ENCODE measurements at regions not wholly inside any gene's neighbourhood (a gene's known extent, or its start where the extent isn't known, plus 50 kb on each side); places are given as distances from the start of the nearest gene placed in this dataset.

- Histone ChIP-seq H3K14ac (replicated peaks; ENCODE audit: low read depth, low read length) (no peak overlapping the region), H3K9ac (ENCODE audit: low read depth, low read length) (no peak overlapping the region), H4K91ac (ENCODE audit: insufficient read depth, low read depth, low read length) (no peak overlapping the region), H3K79me1 (ENCODE audit: low read depth in 1 of 2, low read length in 2 of 2) (no peaks in the 10 kb centered on the region), H3K27ac (ENCODE audit: insufficient read depth, low read length) (no peak overlapping the region), H2BK20ac (ENCODE audit: low read depth, low read length) (no peak overlapping the region), H3K27me3 (ENCODE audit: control insufficient read depth, insufficient read depth, low read length) (no peaks in the 10 kb centered on the region), H3K4me2 (ENCODE audit: low read depth, low read length) (no peak overlapping the region), H3K18ac (ENCODE audit: low read depth, low read length) (no peak overlapping the region), H2BK15ac (ENCODE audit: low read depth, low read length) (no peak overlapping the region), H3K4me1 (ENCODE audit: control insufficient read depth, insufficient read depth, low read length) (no peaks in the 10 kb centered on the region), H2BK5ac (ENCODE audit: low read depth, low read length, poor library complexity, severe bottlenecking) (no peak overlapping the region), H2AK5ac (ENCODE audit: low read depth, low read length) (no peak overlapping the region), H3K23ac (ENCODE audit: low read depth, low read length) (no peak overlapping the region), H4K8ac (ENCODE audit: low read depth in 2 of 2, low read length in 2 of 2) (no peak overlapping the region), H3K9me3 (ENCODE audit: control insufficient read depth, insufficient read depth, low read length) (no peaks in the 10 kb centered on the region), H4K5ac (ENCODE audit: low read depth, low read length) (no peak overlapping the region), H3K9me1 (ENCODE audit: insufficient read depth, low read length) (no peaks in the 10 kb centered on the region), H2BK120ac (ENCODE audit: low read depth, low read length) (no peak overlapping the region), H3K56ac (ENCODE audit: extremely low read depth, insufficient read depth, low read length) (no peak overlapping the region), H3K4me3 (ENCODE audit: insufficient read depth, low read depth, low read length) (no peak overlapping the region), H2AK9ac (replicated peaks; ENCODE audit: low read depth, low read length, poor library complexity) (no peak overlapping the region), H3K4ac (ENCODE audit: low read depth, low read length) (no peak overlapping the region), H2AFZ (replicated peaks; ENCODE audit: low read length, poor library complexity) (no peak overlapping the region), H4K20me1 (ENCODE audit: insufficient read depth, low read length) (no peaks in the 10 kb centered on the region), H3K36me3 (ENCODE audit: control insufficient read depth, insufficient read depth, low read length) (no peaks in the 10 kb centered on the region)
- in situ Hi-C loops (cut with MboI; ENCODE audit: low sequenced_read_pairs) (no loop called here), intact Hi-C loops (cut with micrococcal nuclease) (no loop called here), dilution Hi-C loops (cut with HindIII; ENCODE audit: low sequenced_read_pairs, unreplicated experiment) (no loop called here)
- no CpG with 5 or more reads among the region's 4 CpGs for WGBS, 2 experiments (ENCODE audit: extremely low coverage in 2 of 2, insufficient read length in 1 of 2)
- no peak for ATAC-seq (ENCODE audit: low read depth)
- CTCF ChIA-PET = no interaction called here
- TF ChIP-seq CTCF (conservative IDR thresholded peaks at IDR 0.05; ENCODE audit: low read depth, low read length) (no peak), FOS (IDR thresholded peaks at IDR 0.05; ENCODE audit: low read depth, low read length) (no peak), USF2 (IDR thresholded peaks at IDR 0.05; ENCODE audit: low read depth, low read length) (no peak), RFX5 (IDR thresholded peaks at IDR 0.05; ENCODE audit: low read depth, low read length) (no peak), CHD1 (IDR thresholded peaks at IDR 0.05; ENCODE audit: low read depth, low read length) (no peak), RCOR1 (IDR thresholded peaks at IDR 0.05; ENCODE audit: insufficient replicate concordance, low read length) (no peak)
- no peak for DNase-seq
- no TSS peak for BruUV-seq (replicated peaks)
- POLR2A ChIA-PET (ENCODE audit: unreplicated experiment) = no interaction called here
Measured at GRCh38 chr12:78739653-78740052, 124.9 kb upstream of the SYT1 start.
